ENCODE measurements at regions not wholly inside any gene's neighbourhood (a gene's known extent, or its start where the extent isn't known, plus 50 kb on each side); places are given as distances from the start of the nearest gene placed in this dataset.

- no peak for FAIRE-seq
Measured at GRCh38 chr5:82835488-82835887, 241.7 kb downstream of the TMEM167A start.

- FAIRE-seq: no peak
Measured at GRCh38 chr5:82834151-82834550, 243.0 kb downstream of the TMEM167A start.

GRCh38 chr5:82833277-82833676 lies 243.9 kb downstream of the TMEM167A start:
- FAIRE-seq: no peak

- FAIRE-seq: no peak
Measured at GRCh38 chr5:82832445-82832844, 244.7 kb downstream of the TMEM167A start.

- FAIRE-seq: no peak
Measured at GRCh38 chr5:82828211-82828610, 249.0 kb downstream of the TMEM167A start.

GRCh38 chr5:82827651-82828050 lies 249.5 kb downstream of the TMEM167A start:
- FAIRE-seq: no peak

- FAIRE-seq: no peak
Measured at GRCh38 chr5:82822634-82822927, 254.6 kb downstream of the TMEM167A start.

GRCh38 chr5:82821846-82822633 lies 255.2 kb downstream of the TMEM167A start:
- no peak for FAIRE-seq

- no peak for FAIRE-seq
Measured at GRCh38 chr5:82820961-82821845, 256.0 kb downstream of the TMEM167A start.

GRCh38 chr5:82820188-82820587 lies 257.0 kb downstream of the TMEM167A start:
- no peak for FAIRE-seq

GRCh38 chr5:82817897-82818676 lies 259.1 kb downstream of the TMEM167A start:
- FAIRE-seq: no peak

- no peak for FAIRE-seq
Measured at GRCh38 chr5:82816926-82817325, 260.3 kb downstream of the TMEM167A start.

GRCh38 chr5:82815871-82816270 lies 261.3 kb downstream of the TMEM167A start:
- no peak for FAIRE-seq

GRCh38 chr5:82813861-82814260 lies 263.3 kb downstream of the TMEM167A start:
- FAIRE-seq: no peak

GRCh38 chr5:82812575-82812974 lies 264.6 kb downstream of the TMEM167A start:
- FAIRE-seq: no peak

- FAIRE-seq: no peak
Measured at GRCh38 chr5:82811490-82811889, 265.7 kb downstream of the TMEM167A start.

GRCh38 chr5:82809420-82810143 lies 267.6 kb downstream of the TMEM167A start:
- FAIRE-seq: no peak

GRCh38 chr5:82808960-82809359 lies 268.2 kb downstream of the TMEM167A start:
- FAIRE-seq: no peak

- FAIRE-seq: no peak
Measured at GRCh38 chr5:82807021-82807420, 270.2 kb downstream of the TMEM167A start.

- no peak for FAIRE-seq
Measured at GRCh38 chr5:82806513-82806912, 270.7 kb downstream of the TMEM167A start.

- FAIRE-seq: no peak
Measured at GRCh38 chr5:82804155-82804690, 273.0 kb downstream of the TMEM167A start.

GRCh38 chr5:82802954-82803353 lies 274.2 kb downstream of the TMEM167A start:
- no peak for FAIRE-seq

Measured in TTC549 (cell line).